ENCODE measurements at regions not wholly inside any gene's neighbourhood (a gene's known extent, or its start where the extent isn't known, plus 50 kb on each side); places are given as distances from the start of the nearest gene placed in this dataset.

DNA sequence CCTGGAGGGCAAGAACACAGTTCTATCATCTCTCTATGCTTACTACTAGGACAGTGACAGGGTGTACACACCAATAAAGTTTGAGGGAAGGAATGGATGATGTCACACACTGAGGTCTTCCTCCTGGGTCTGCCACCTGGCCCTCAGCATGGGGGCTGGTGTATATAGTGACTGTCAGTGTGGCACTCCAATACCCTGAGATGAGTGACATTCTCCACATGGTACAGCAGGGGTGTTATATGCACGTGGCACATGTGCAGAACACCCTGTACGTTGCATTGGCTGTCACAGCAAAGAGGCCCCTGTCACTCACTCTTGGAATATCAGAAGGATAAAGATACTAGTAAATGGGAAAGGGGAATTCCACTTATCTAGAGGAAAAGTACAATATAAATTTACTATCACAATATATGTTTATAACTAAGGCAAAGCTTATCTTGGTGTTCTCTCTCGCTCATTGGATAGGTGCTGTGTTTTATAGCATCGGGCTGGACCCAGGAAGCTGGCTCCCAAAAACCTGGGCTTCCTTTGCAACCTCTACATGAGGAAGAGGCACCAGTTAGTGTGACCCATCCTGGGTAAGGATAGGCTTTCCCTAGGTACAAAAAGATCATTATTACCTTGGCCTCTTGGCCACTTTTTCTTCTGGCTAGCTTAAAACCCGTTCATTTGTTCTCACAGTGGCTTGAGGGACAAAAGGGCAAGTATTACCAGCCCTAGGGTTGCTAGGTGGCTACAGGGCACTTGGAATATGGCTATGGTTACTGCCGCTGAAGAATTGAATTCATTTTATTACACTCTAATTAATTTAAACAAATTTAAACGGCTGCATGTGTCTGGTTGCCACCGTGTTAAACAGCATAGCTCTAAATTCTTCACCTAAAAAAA is 54.8 kb upstream of the HES1 start:
- TF ChIP-seq, protein P1, sequence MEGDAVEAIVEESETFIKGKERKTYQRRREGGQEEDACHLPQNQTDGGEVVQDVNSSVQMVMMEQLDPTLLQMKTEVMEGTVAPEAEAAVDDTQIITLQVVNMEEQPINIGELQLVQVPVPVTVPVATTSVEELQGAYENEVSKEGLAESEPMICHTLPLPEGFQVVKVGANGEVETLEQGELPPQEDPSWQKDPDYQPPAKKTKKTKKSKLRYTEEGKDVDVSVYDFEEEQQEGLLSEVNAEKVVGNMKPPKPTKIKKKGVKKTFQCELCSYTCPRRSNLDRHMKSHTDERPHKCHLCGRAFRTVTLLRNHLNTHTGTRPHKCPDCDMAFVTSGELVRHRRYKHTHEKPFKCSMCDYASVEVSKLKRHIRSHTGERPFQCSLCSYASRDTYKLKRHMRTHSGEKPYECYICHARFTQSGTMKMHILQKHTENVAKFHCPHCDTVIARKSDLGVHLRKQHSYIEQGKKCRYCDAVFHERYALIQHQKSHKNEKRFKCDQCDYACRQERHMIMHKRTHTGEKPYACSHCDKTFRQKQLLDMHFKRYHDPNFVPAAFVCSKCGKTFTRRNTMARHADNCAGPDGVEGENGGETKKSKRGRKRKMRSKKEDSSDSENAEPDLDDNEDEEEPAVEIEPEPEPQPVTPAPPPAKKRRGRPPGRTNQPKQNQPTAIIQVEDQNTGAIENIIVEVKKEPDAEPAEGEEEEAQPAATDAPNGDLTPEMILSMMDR (IDR thresholded peaks at IDR 0.05), result no peak
- no peak for TF ChIP-seq POLR2A (IDR thresholded peaks at IDR 0.05)
